ENCODE measurements at regions not wholly inside any gene's neighbourhood (a gene's known extent, or its start where the extent isn't known, plus 50 kb on each side); places are given as distances from the start of the nearest gene placed in this dataset.

GRCh38 chr16:65445313-65446260, 323.7 kb upstream of the CDH11 start:
- no peak overlapping the region for H2AFZ ChIP-seq
- no peak overlapping the region for H3K4me3 ChIP-seq
- no peaks in the 10 kb centered on the region for H3K9me3 ChIP-seq (ENCODE audit: low read depth)
- H3K27ac ChIP-seq = no peak overlapping the region
- 40% methylated on average over 1 of the region's 1 CpG for WGBS (ENCODE audit: low lambda C conversion rate, missing lambda C conversion rate)
- H3K4me1 ChIP-seq (ENCODE audit: insufficient read depth) = no peaks in the 10 kb centered on the region
- no peak for TF ChIP-seq EZH2 (IDR thresholded peaks at IDR 0.05; ENCODE audit: borderline replicate concordance)
- TF ChIP-seq, protein P1, sequence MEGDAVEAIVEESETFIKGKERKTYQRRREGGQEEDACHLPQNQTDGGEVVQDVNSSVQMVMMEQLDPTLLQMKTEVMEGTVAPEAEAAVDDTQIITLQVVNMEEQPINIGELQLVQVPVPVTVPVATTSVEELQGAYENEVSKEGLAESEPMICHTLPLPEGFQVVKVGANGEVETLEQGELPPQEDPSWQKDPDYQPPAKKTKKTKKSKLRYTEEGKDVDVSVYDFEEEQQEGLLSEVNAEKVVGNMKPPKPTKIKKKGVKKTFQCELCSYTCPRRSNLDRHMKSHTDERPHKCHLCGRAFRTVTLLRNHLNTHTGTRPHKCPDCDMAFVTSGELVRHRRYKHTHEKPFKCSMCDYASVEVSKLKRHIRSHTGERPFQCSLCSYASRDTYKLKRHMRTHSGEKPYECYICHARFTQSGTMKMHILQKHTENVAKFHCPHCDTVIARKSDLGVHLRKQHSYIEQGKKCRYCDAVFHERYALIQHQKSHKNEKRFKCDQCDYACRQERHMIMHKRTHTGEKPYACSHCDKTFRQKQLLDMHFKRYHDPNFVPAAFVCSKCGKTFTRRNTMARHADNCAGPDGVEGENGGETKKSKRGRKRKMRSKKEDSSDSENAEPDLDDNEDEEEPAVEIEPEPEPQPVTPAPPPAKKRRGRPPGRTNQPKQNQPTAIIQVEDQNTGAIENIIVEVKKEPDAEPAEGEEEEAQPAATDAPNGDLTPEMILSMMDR (IDR thresholded peaks at IDR 0.05; ENCODE audit: poor library complexity) = no peak
- no peak for TF ChIP-seq EZH2phosphoT487 (IDR thresholded peaks at IDR 0.05; ENCODE audit: low read depth, severe bottlenecking, unreplicated experiment)
- no peaks in the 10 kb centered on the region for H3K9me2 ChIP-seq (replicated peaks; ENCODE audit: insufficient read depth)
- no peaks in the 10 kb centered on the region for H3K27me3 ChIP-seq
- DNase-seq (ENCODE audit: low spot score) = no peak
- H3K4me2 ChIP-seq = no peak overlapping the region
- H3K79me2 ChIP-seq = no peaks in the 10 kb centered on the region
- H3K36me3 ChIP-seq (replicated peaks; ENCODE audit: insufficient read depth, low read depth) = no peaks in the 10 kb centered on the region
- H4K20me1 ChIP-seq (ENCODE audit: insufficient read depth, poor library complexity, severe bottlenecking) = no peaks in the 10 kb centered on the region

GRCh38 chr16:65441501-65441900, 319.6 kb upstream of the CDH11 start:
- WGBS (ENCODE audit: low lambda C conversion rate, missing lambda C conversion rate) = 71% methylated on average over 2 of the region's 2 CpGs
- H3K79me2 ChIP-seq = no peaks in the 10 kb centered on the region
- TF ChIP-seq, protein P1 (IDR thresholded peaks at IDR 0.05; ENCODE audit: poor library complexity) = no peak
- TF ChIP-seq EZH2phosphoT487 (IDR thresholded peaks at IDR 0.05; ENCODE audit: low read depth, severe bottlenecking, unreplicated experiment) (no peak), EZH2 (IDR thresholded peaks at IDR 0.05; ENCODE audit: borderline replicate concordance) (no peak)

GRCh38 chr16:65429504-65430181, 307.8 kb upstream of the CDH11 start:
- H3K4me2 ChIP-seq = no peak overlapping the region
- no peaks in the 10 kb centered on the region for H3K27me3 ChIP-seq
- H3K4me1 ChIP-seq (ENCODE audit: insufficient read depth) = no peaks in the 10 kb centered on the region
- no peaks in the 10 kb centered on the region for H3K36me3 ChIP-seq (replicated peaks; ENCODE audit: insufficient read depth, low read depth)
- WGBS (ENCODE audit: low lambda C conversion rate, missing lambda C conversion rate) = 81% methylated on average over 10 of the region's 10 CpGs
- DNase-seq (ENCODE audit: low spot score) = no peak
- no peaks in the 10 kb centered on the region for H3K9me2 ChIP-seq (replicated peaks; ENCODE audit: insufficient read depth)
- no peak overlapping the region for H2AFZ ChIP-seq
- H3K4me3 ChIP-seq = no peak overlapping the region
- TF ChIP-seq EZH2phosphoT487 (IDR thresholded peaks at IDR 0.05; ENCODE audit: low read depth, severe bottlenecking, unreplicated experiment) = no peak
- TF ChIP-seq EZH2 (IDR thresholded peaks at IDR 0.05; ENCODE audit: borderline replicate concordance) = no peak
- TF ChIP-seq, protein P1 (IDR thresholded peaks at IDR 0.05; ENCODE audit: poor library complexity) = no peak
- H4K20me1 ChIP-seq (ENCODE audit: insufficient read depth, poor library complexity, severe bottlenecking) = no peaks in the 10 kb centered on the region
- no peak overlapping the region for H3K27ac ChIP-seq
- H3K79me2 ChIP-seq = no peaks in the 10 kb centered on the region
- no peaks in the 10 kb centered on the region for H3K9me3 ChIP-seq (ENCODE audit: low read depth)

More at GRCh38 chr16:65441501-65441900, 319.6 kb upstream of the CDH11 start:
- no peak for DNase-seq (ENCODE audit: low spot score)
- H3K4me2 ChIP-seq = no peak overlapping the region
- no peaks in the 10 kb centered on the region for H3K4me1 ChIP-seq (ENCODE audit: insufficient read depth)
- no peaks in the 10 kb centered on the region for H3K27me3 ChIP-seq
- no peak overlapping the region for H3K4me3 ChIP-seq
- no peaks in the 10 kb centered on the region for H3K36me3 ChIP-seq (replicated peaks; ENCODE audit: insufficient read depth, low read depth)
- H3K27ac ChIP-seq = no peak overlapping the region
- H3K9me3 ChIP-seq (ENCODE audit: low read depth) = no peaks in the 10 kb centered on the region
- no peak overlapping the region for H2AFZ ChIP-seq
- no peaks in the 10 kb centered on the region for H3K9me2 ChIP-seq (replicated peaks; ENCODE audit: insufficient read depth)
- H4K20me1 ChIP-seq (ENCODE audit: insufficient read depth, poor library complexity, severe bottlenecking) = no peaks in the 10 kb centered on the region
